NCI-H2196 treated with DMSO at 0.1 percent for 48 hours (cell line): ENCODE measurements at regions not wholly inside any gene's neighbourhood (a gene's known extent, or its start where the extent isn't known, plus 50 kb on each side); places are given as distances from the start of the nearest gene placed in this dataset.
"Not testable (repeated sequence)": the region's sequence is repeated elsewhere in the genome, so short reads cannot be mapped to it uniquely, and the experiment has no call there.

Source experiments
- DNase-seq: peaks from one replicate; lab custom pipeline; 2025; ENCODE audit not compliant: unreplicated experiment; lab: John Stamatoyannopoulos, UW

DNA sequence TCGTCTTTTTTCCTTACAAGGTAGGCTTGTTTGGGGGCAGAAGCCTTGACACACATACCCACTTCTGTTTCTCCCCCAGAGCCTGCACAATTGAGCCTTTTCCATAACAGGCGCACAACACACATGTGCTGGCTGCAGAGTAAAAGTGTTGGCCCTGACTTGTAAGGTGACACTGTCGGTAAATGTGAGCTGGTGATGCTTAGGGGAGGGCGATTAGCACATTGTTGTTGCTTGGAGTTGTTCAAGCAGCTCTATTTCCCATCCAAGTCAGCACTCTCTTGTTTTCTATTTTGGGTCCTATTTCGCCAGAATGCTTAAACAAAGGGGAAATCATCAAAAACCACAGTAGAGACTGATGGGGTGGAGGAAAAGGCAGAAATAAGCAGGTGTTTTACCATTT is 51.9 kb upstream of the PTPRJ start:
- DNase-seq, result no peak

DNA sequence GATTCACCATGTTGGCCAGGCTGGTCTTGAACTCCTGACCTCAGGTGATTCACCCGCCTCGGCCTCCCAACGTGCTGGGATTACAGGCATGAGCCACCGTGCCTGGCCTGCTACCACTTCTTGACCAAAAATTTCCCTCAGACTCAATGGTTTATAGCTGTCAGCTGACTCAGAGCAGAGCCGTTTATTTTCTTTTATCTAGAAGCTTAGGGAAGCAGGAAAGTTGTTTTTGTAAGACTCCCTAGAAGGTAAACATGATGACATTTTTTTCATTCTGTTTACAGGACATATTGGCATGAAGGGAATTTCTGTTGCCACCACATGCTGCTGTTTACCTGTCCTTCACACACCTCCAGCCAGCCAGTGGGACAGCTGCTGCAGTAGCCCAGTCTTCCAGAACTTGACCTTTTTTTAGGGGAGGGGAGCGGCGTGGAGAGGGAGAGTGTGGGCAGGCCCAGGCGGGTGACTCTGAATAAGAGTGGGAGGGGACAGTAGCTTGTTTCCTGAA is 56.1 kb upstream of the PTPRJ start:
- no peak for DNase-seq

DNA sequence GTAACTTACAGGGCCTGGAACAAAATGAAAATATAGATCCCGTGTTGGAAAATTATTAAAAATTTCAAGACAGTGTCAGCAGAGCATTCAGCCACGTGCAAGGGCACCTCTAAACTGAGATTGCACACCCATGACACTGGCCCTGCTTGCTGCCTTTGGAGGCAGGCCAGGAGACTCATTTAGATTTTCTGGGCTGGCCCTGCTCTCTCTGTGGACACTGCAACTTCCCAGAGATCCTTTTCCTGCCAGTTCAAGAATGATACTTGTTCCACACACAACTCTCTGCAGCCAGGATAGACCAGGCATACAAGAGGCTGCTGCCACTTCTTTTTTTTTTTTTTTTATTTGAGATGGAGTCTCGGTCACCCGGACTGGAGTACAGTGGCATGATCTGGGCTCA is 56.7 kb upstream of the PTPRJ start:
- DNase-seq, result no peak

DNA sequence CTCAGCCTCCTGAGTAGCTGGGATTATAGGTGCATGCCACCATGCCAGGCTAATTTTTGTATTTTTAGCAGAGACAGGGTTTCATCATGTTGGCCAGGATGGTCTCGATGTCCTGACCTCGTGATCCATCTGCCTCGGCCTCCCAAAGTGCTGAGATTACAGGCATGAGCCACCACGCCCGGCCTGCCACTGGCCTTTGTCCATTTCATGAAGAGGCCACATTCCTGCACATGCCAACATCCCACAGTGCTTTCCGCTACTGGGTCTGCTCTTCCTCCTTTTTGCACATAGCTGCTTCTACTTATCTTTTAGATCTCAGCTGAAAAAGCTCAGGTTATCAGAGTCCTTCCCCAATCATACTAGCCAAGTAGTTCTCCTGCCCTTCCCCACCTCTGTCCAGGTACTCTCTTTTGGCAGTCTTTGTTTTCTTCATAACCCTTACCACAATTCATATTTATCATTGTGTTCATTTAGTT is 59.2 kb upstream of the PTPRJ start:
- DNase-seq, result not testable (repeated sequence)

DNA sequence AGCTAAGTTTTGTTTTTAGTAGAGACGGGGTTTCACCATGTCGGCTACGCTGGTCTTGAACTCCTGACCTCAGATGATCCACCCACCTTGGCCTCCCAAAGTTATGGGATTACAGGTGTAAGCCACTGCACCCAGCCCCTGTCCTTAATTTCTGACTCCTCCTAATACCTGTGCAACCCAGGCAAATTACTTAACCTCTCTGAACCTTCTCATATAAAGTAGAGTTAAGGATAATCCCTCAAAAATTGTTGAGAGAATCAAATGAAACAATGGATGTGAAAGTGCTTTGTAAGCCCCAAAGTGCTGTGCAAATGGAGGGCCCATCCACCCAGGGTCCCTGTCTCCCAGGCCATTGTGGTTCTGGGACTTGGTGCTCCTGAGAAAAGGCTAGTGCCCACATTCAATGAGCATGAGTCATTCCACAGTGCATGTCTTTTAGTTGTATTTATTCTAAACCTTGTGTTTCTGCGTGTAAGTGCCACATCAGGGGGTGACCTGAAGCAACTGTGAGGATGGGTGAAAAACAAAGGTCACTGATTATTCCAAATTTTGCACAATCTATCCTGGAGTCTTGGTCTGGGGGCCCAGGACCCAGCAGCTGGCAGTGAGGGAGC is 61.4 kb upstream of the PTPRJ start:
- DNase-seq, result no peak

DNA sequence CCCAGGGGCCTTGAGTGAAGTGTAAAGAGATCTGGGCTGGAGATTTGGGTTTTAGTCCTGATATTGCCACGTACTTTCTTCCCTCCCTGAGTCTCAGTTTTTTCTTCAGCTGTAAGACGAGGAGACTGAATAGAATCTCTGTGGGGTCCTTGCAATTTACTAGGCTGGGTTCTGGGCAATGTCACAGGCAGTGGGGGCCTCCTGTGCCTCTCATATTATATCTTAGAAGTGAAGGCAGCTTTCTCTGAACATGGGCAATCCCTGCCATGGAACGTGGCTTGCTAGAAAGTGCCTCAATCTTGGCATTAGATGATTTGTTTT is 62.0 kb upstream of the PTPRJ start:
- DNase-seq, result no peak

DNA sequence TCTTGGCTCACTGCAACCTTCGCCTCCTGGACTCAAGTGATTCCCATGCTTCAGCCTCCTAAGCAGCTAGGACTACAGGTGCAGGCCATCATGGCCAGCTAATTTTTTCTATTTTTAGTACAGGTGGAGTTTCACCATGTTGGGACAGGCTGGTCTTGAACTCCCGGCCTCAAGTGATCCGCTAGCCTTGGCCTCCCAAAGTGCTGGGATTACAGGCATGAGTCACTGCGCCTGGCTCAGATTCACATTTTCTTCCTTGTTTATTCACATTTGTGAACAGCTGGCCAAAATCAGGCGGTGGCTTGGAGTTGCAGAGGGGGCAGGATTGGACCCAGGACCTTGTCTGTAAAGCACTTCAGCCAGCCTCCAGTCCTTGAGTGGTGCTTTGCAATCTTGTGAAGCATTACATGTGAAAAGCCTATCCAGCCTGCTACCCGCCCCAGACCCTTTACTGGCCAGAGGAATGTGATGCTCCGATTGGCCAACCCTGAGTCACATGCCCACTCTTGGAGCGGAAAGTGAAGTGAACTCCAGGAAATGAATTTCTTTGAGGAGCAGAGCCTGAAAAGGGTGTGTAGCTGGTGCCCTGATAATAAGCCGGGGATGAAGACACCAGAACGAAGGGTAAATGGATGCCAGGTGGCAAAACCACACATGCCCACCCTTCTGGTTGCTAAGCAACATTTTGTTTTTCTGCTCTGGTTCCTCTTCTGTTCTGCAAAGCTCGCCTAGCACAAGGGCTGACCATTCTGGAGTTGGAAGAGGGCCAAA is 62.6 kb upstream of the PTPRJ start:
- peak; percentile 97 for DNase-seq

DNA sequence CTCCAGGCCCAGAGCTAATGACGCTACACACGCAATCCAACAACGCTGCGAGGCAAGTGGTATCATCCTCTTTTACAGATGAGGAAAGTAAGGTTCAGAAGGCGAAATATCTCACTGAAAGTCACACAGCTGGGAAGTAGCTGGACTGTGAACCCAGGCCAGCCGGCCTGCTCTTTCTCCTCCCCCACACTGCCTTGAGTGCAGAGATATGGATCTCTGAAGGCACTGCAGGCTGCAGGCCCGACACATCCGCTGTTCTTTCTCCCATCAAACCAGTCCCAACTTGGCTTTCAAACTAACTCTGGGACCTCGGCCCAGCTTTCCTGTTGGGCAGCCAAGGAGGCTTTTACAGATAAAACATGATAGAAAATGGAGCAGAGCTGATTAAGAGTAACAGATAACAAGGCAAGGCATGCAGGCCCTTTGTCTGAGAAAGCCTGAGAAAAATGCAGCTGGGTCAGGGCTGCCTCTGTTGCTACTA is 64.0 kb upstream of the PTPRJ start:
- no peak for DNase-seq

DNA sequence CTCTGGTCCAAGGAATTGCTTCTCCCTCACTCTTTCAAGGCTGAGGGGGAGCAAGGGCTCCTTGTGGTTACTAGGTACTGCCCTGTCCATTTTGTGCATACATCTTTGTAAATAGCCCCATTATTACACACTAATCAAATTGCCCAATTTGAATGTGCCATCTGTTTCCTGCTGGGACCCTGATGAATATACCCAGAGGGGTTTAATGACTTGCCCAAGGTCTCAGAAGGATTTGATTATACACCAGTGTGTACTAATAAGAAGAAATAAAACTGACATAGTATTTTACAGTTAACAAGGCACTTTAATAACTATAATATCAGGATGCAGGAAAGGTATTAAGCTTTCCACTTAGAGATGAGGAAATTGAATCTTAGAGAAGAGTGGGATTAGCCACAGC is 64.6 kb upstream of the PTPRJ start:
- DNase-seq, result no peak

DNA sequence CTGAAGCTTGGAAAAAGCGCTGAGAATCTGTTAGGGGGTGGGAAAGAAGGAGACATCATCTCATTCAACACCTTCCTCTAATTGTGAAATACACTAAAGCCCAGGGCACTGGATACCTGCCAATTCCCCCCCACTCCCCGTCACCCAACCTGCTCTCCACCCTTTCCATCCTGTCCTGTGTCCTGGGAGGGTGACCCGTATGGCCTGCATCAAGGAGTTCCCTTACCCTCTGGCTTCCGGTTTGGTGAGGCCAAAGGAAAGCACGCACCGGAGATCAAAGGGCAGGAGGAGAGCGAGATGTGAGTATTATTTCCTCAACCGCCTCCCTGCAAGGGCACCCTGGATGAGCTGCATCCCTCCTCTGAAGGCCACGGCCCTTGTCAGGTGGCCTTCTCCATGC is 65.0 kb upstream of the PTPRJ start:
- DNase-seq, result no peak

DNA sequence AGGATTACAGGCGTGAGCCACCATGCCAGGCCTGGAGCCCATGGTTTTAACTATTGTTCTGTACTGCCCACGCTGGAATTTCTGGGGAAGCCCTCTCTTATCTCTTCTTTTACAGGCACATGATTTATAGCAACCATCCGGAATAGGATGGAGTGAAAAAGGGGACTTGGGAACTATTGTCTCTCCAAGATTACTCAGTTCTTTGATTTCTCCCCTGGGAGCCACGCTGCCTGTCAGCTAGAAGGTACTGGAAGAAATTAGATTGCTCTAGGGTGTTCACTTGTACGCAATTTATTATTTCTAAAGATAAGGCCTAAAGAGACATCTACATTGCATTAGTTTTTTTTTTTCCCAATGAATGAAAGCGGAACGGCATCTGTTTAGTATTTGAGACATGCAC is 65.6 kb upstream of the PTPRJ start:
- no peak for DNase-seq

DNA sequence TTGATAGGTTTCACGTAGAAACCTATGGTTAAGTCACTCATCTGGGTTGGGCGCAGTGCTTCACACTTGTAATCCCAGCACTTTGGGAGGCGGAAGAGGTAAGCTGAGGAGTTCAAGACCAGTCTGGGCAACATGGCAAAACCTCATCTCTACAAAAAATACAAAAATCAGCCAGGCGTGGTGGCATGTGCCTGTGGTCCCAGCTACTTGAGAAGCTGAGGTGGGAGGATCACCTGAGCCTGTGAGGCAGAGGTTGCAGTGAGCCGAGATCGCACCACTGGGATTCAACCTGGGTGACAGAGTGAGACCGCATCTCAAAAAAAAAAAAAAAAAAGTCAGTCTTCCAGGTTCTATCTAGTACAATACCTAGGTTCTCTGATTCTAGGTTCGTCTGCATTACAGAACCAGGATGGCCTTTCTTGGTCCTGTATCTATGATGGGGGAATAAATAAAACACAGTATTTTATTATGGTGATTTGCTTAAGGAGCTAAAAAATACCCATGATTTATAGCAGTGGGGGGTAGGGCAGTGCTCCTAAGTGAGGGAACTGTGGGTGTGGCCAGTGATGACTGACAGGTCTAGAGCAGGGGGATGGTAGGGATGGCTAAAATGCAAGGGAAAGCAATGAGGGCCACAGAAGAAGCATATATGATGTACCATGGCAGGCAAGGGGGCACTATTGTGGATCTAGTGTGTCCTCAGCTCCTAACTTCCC is 65.5 kb upstream of the NUP160 start:
- no peak for DNase-seq

DNA sequence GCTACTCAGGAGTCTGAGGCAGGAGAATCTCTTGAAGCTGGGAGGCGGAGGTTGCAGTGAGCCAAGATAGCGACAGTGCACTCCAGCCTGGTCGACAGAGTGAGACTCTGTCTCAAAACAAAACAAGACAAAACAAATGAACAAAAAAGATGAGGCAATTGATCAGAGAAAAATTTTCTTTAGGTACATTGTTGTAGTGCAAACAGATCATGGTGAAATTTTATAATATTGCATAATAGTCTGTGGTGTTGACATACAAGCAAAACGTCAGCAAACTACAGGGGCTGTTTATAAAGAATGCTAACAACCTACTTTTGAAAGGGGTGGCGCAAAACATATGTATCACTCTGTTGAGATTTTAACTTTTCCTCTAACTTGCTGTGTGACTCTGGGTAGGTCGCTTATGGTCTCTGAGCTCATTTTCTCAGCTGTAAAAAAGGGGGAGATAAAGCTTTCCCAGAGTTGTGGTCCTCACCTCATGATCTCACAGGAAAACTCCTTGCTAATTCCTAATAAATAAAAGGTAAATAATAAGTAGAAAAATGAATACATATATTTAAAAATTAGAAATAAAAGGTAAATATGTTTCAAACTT is 64.8 kb upstream of the NUP160 start:
- no peak for DNase-seq

DNA sequence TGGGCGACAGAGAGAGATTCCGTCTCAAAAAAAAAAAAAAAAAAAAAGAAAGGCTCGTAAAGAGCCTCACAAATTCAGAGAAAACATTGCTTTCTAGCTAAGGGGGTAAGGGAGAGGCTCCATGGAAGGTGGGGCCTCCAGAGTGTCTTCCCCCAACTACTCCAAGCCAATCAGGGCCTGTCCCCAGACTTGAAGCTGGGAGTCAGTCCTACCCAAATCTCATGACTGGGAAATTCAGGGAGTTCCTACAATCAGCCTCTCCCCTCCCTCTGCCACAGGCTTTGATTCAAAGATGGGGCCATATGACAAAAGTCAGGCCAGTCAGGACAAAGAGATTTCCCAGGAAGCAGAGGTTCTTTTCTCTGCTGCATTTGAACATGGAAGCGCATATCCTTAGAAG is 63.0 kb upstream of the NUP160 start:
- no peak for DNase-seq

DNA sequence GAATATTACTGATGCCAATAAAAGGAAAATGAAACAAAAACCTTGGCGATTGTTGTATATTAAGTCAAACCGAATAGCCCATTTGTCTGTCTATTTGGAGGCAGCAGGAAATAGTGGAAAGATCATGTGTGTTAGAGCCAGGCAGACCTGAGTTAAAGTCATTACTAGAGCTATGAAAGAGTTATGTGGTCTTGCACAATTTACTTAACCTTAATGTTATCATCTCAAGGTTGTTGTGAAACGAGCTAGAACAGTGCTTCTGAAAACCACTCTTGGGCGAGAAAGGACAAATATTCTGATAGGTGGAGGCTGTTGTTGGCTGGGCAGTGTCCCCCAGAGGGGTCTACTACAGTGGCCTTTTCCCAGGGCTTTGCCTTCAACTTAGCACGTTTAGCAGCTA is 60.0 kb upstream of the NUP160 start:
- no peak for DNase-seq

DNA sequence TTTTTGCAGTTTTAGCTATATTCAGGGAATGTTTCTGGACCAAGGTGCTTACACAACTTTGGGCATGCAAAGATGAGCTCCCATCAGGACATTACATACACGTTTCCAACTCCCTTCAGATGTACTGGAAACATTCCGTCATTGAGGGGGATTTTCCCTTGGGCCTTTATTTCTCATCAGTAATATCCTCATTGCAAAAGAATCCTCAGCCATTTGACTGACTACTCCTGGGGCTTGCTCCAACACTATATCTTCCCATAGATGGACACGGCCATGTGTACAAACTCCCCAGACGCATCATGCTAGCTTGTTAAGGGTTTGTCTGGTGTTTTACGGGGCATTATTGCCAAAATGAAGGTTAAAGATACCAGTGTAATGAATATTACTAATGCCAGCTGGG is 59.3 kb upstream of the NUP160 start:
- DNase-seq, result no peak

DNA sequence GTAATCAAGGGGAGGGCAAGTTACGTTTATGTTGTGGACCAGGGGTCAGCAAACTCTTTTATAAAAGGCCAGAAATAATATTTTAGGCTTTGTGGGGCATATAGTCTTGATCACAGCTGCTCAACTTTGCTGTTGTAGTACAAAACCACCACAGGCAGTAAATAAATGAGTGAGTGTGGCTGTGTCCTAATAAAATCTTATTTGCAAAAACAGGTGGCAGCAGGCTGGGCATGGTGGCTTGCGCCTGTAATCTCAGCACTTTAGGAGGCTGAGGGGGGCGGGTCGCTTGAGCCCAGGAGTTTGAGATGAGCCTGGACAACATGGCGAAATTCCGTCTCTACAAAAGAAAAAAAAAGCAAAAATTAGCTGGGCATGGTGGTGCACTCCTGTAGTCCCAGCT is 57.9 kb upstream of the NUP160 start:
- no peak for DNase-seq

DNA sequence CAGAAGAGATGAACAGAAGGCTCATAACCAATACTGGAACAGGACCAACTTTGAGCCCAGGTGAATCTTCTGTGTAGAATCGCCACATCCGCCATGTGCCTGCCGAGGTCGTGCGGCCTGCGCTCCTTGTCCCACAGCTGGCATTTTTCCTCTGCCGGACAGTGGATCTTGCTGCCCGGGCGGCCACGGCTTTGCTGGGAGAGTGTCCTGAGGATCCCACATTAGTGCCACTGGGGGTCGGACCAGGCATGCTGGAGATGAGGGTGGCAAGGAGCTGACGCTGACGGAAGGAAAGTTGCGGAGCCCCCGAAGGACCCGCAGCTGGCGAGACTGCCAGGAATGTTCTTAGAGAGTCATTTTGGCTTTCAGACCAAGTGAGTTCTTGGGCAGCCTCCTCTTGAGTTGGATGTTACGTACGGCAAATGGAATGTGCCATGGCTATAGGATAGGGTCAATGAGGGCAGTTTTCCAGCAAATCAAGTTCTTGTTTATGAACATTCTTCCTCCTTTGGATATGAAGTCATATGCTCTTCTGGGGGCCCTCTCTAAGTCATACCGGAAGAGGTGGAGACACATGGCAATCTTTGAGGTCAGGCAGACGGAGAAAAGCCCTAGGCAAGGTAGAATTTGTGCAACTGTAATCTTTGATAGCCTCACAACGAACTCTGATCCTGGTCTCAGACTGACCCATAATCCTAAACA is 57.4 kb upstream of the NUP160 start:
- DNase-seq, result no peak

DNA sequence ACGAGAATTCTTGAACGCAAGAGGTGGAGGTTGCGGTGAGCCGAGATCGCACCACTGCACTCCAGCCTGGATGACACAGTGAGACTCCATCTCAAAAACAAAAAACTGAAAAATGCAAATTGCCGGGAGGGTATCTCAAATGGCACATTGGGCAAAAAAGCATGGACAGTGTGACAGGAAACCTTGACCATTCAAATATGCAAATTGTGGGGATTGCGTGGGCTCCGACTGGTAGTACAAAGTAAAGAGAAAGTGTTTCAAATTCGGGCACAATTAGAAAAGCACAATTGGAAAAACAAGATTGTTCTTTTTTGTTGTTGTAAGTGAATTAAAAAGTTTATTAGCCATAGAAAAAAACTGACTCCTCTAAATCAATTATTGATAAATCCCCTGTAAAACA is 56.7 kb upstream of the NUP160 start:
- DNase-seq, result no peak

DNA sequence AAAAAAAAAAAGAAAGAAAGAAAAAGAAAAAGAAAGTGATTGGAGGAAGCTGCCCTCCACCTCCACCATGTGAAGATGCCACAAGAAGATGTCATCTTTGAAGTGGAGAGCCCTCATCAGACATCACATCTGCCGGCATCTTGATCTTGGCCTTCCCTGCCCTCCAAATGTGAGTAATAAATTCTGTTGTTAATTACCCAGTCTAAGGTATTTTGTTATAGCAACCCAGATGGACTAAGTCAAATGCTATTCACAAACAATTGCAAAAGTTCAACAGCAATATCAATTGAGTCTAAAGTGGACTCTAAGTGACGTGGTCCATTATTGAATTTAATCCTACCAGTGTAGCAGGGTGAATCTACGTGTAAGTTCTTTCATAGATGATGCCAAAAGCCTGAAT is 55.9 kb upstream of the NUP160 start:
- DNase-seq, result no peak

DNA sequence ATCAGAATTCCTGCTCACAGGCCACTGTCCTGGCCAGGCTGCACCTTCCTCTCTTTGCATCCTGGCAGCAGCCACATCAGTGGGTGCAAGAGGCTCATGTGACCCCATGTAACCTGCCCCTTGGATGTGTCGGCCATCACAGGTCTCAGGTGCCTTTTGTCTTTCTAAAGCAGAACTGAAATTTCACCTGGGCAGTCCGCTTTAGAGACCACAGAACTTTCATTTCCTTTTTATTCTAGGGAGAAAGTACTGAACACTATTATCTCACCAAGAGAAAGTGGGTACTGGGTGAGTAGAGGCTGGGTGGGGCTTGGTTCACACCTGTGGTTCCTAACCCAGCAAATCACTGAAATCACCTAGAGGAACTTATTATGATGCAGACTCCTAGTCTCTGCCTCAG is 51.7 kb upstream of the NUP160 start:
- DNase-seq, result no peak
